ENCODE measurements at regions not wholly inside any gene's neighbourhood (a gene's known extent, or its start where the extent isn't known, plus 50 kb on each side); places are given as distances from the start of the nearest gene placed in this dataset.

DNA sequence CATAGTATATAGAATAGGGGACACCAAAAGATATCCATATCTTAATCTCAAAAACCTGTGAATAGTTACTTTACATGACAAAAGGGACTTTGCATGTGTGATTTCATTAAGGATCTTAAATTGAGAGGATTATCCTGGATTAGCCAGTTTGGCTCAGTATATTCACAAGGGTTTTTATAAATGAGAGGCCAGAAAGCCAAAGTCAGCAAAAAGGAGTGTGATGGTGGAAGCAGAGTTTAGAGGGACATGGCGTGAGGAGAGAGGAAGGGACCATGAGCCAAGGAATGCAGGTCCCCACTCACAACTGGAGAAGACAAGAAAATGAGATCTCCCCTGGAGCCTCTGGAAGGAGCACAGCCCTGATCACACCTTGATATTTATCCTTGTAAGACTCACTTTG is 648.5 kb upstream of the LCORL start:
- TF ChIP-seq FOXP2 (optimal IDR thresholded peaks at IDR 0.05; ENCODE audit: borderline replicate concordance, extremely low read depth, extremely low read length, insufficient read depth) (no peak), TAF1 (IDR thresholded peaks at IDR 0.05; ENCODE audit: borderline replicate concordance, insufficient read depth, low read length) (no peak), SIN3A (IDR thresholded peaks at IDR 0.05; ENCODE audit: borderline replicate concordance, insufficient read depth, low read length) (no peak), POLR2AphosphoS5 (IDR thresholded peaks at IDR 0.05; ENCODE audit: low read depth, low read length) (no peak)
- TF ChIP-seq, protein P1, sequence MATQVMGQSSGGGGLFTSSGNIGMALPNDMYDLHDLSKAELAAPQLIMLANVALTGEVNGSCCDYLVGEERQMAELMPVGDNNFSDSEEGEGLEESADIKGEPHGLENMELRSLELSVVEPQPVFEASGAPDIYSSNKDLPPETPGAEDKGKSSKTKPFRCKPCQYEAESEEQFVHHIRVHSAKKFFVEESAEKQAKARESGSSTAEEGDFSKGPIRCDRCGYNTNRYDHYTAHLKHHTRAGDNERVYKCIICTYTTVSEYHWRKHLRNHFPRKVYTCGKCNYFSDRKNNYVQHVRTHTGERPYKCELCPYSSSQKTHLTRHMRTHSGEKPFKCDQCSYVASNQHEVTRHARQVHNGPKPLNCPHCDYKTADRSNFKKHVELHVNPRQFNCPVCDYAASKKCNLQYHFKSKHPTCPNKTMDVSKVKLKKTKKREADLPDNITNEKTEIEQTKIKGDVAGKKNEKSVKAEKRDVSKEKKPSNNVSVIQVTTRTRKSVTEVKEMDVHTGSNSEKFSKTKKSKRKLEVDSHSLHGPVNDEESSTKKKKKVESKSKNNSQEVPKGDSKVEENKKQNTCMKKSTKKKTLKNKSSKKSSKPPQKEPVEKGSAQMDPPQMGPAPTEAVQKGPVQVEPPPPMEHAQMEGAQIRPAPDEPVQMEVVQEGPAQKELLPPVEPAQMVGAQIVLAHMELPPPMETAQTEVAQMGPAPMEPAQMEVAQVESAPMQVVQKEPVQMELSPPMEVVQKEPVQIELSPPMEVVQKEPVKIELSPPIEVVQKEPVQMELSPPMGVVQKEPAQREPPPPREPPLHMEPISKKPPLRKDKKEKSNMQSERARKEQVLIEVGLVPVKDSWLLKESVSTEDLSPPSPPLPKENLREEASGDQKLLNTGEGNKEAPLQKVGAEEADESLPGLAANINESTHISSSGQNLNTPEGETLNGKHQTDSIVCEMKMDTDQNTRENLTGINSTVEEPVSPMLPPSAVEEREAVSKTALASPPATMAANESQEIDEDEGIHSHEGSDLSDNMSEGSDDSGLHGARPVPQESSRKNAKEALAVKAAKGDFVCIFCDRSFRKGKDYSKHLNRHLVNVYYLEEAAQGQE (IDR thresholded peaks at IDR 0.05; ENCODE audit: insufficient read depth in 1 of 2, low read depth in 2 of 2, low read length in 2 of 2): no peak

DNA sequence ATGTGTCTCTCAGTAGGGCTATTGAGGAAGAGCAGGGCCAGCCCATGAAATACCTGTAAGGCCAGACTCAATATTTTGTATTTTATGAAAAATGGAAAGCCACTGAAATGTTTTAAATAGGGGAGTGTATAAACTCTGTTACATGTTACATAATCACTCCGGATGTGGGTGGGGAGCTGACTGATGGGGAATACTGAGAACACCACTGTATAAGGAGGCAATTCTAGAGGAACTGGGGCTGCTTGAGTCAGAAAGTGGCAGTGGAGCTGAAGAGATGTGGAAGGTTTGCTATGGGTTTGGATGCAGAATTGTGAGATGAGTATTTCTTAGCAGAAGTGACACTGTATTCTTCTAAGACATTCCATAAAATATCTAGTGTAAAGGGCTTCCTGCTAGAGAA is 647.8 kb upstream of the LCORL start:
- TF ChIP-seq, protein P1 (IDR thresholded peaks at IDR 0.05; ENCODE audit: insufficient read depth in 1 of 2, low read depth in 2 of 2, low read length in 2 of 2): no peak
- no peak for TF ChIP-seq FOXP2 (optimal IDR thresholded peaks at IDR 0.05; ENCODE audit: borderline replicate concordance, extremely low read depth, extremely low read length, insufficient read depth)
- no peak for TF ChIP-seq SIN3A (IDR thresholded peaks at IDR 0.05; ENCODE audit: borderline replicate concordance, insufficient read depth, low read length)
- no peak for TF ChIP-seq POLR2AphosphoS5 (IDR thresholded peaks at IDR 0.05; ENCODE audit: low read depth, low read length)
- TF ChIP-seq TAF1 (IDR thresholded peaks at IDR 0.05; ENCODE audit: borderline replicate concordance, insufficient read depth, low read length): no peak

DNA sequence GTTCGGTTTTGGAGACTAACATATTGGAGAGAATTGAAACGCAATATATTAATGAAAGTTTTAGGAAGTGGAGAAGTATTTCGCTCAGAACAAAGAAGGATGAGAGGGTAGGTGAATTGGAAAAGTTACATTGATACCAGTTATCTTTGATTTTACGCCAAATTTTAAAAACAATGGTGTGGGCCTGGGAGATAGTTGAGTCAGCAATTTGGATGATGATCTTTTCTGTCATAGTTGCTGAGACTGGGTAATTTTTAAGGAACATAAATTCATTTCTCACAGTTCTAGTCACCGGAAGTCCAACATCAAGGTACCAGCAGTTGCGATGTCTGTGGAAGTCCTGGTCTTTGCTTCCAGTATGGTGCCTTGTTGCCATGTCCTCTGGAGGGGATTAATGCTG is 644.8 kb upstream of the LCORL start:
- TF ChIP-seq POLR2AphosphoS5 (IDR thresholded peaks at IDR 0.05; ENCODE audit: low read depth, low read length) (no peak), TAF1 (IDR thresholded peaks at IDR 0.05; ENCODE audit: borderline replicate concordance, insufficient read depth, low read length) (no peak), FOXP2 (optimal IDR thresholded peaks at IDR 0.05; ENCODE audit: borderline replicate concordance, extremely low read depth, extremely low read length, insufficient read depth) (no peak)

DNA sequence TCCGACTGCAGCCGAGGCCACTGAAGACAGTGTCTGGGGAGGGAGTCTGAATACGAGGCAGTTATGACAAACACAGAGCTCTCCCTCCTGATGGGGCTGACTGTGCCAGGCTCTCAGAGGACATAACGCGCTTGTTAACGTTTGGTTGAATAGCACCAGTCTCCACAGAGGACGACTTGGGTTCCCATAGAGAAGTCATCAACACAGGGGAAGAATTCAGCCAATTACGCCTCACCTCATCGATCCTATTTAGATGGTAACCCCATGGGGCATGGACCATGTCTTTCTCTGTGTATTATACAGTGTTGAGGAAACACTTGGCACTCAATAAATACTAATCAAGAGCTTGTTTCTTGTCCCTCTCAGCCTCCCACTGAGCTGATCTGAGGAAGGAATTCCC is 642.6 kb upstream of the LCORL start:
- TF ChIP-seq POLR2AphosphoS5 (IDR thresholded peaks at IDR 0.05; ENCODE audit: low read depth, low read length): no peak
- TF ChIP-seq SIN3A (IDR thresholded peaks at IDR 0.05; ENCODE audit: borderline replicate concordance, insufficient read depth, low read length): no peak
- no peak for TF ChIP-seq TAF1 (IDR thresholded peaks at IDR 0.05; ENCODE audit: borderline replicate concordance, insufficient read depth, low read length)
- TF ChIP-seq, protein P1 (IDR thresholded peaks at IDR 0.05; ENCODE audit: insufficient read depth in 1 of 2, low read depth in 2 of 2, low read length in 2 of 2): no peak

DNA sequence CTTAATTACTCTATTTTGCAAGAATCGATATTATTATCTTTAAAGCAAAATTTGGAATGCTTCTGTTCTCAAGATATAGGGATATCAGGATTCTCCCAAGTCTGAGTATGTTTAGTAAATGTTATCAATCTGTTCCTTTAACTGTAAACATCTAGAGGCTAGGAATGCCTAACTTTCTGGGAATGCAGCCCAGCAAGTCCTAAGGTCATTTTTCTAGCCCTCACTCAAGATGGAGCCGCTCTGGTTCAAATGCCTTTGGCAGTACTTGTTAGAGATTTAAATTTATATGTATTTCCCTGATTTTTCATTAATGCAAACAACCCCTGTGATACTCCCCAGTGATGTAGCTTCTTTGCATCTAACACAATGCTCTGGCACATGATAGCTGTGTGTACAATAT is 623.8 kb upstream of the LCORL start:
- TF ChIP-seq TAF1 (IDR thresholded peaks at IDR 0.05; ENCODE audit: borderline replicate concordance, insufficient read depth, low read length) (no peak), SIN3A (IDR thresholded peaks at IDR 0.05; ENCODE audit: borderline replicate concordance, insufficient read depth, low read length) (no peak), FOXP2 (optimal IDR thresholded peaks at IDR 0.05; ENCODE audit: borderline replicate concordance, extremely low read depth, extremely low read length, insufficient read depth) (no peak), POLR2AphosphoS5 (IDR thresholded peaks at IDR 0.05; ENCODE audit: low read depth, low read length) (no peak)
- TF ChIP-seq, protein P1 (IDR thresholded peaks at IDR 0.05; ENCODE audit: insufficient read depth in 1 of 2, low read depth in 2 of 2, low read length in 2 of 2): no peak

Data from PFSK-1 (cell line).